GM23248 (cell line): ENCODE measurements at regions not wholly inside any gene's neighbourhood (a gene's known extent, or its start where the extent isn't known, plus 50 kb on each side); places are given as distances from the start of the nearest gene placed in this dataset.

Source experiments
- DNase-seq: peaks from one replicate; pipeline ENCODE4 v3.0.0-alpha.2; 2015
- H2AFZ ChIP-seq: fragments of 200-600 bp; sonication (generic); 2 replicates; pipeline ENCODE4 v1.6.1; 2016; ENCODE audit warnings: antibody characterized with exemption
- H3F3A ChIP-seq: fragments of 200-600 bp; sonication (generic); 2 replicates; pipeline ENCODE4 v1.6.1; 2016; ENCODE audit warnings: mild to moderate bottlenecking, antibody characterized with exemption, mixed run types; ENCODE audit not compliant: insufficient read depth
- H3K27ac ChIP-seq: fragments of 200-600 bp; sonication (generic); 2 replicates; pipeline ENCODE4 v1.5.1; 2016; ENCODE audit warnings: mild to moderate bottlenecking
- H3K27me3 ChIP-seq: fragments of 200-600 bp; sonication (generic); replicated peaks from 2 replicates; pipeline ENCODE4 v1.6.1; 2016; ENCODE audit warnings: mild to moderate bottlenecking; ENCODE audit not compliant: insufficient read depth
- H3K36me3 ChIP-seq: fragments of 200-600 bp; sonication (generic); 2 replicates; pipeline ENCODE4 v1.6.1; 2016; ENCODE audit warnings: low read depth, mild to moderate bottlenecking
- H3K4me1 ChIP-seq: fragments of 200-600 bp; sonication (generic); 2 replicates; pipeline ENCODE4 v1.6.1; 2016; ENCODE audit warnings: mild to moderate bottlenecking; ENCODE audit not compliant: insufficient read depth
- H3K4me2 ChIP-seq: fragments of 200-600 bp; sonication (generic); one replicate; pipeline ENCODE4 v1.6.1; 2016; ENCODE audit warnings: mild to moderate bottlenecking; ENCODE audit not compliant: unreplicated experiment
- H3K4me3 ChIP-seq: fragments of 200-600 bp; sonication (generic); 2 replicates; pipeline ENCODE4 v1.5.1; 2016; ENCODE audit warnings: mild to moderate bottlenecking
- H3K79me2 ChIP-seq: fragments of 200-600 bp; sonication (generic); 2 replicates; pipeline ENCODE4 v1.6.1; 2016; ENCODE audit warnings: mild to moderate bottlenecking; ENCODE audit not compliant: insufficient read depth
- H3K9ac ChIP-seq: fragments of 200-600 bp; sonication (generic); 2 replicates; pipeline ENCODE4 v1.6.1; 2016; ENCODE audit warnings: mild to moderate bottlenecking
- H3K9me2 ChIP-seq: fragments of 200-600 bp; sonication (generic); 2 replicates; pipeline ENCODE4 v1.6.1; 2016; ENCODE audit warnings: mixed run types, mild to moderate bottlenecking, moderate library complexity; ENCODE audit not compliant: insufficient read depth
- H3K9me3 ChIP-seq: fragments of 200-600 bp; sonication (generic); one replicate; pipeline ENCODE4 v1.6.1; 2017; ENCODE audit warnings: low read depth
- H4K20me1 ChIP-seq: fragments of 200-600 bp; sonication (generic); 2 replicates; pipeline ENCODE4 v1.6.0; 2016; ENCODE audit not compliant: insufficient read depth
- EZH2 ChIP-seq: fragments of 200-600 bp; sonication (generic); IDR thresholded peaks from 2 replicates; pipeline ENCODE4 v1.6.1; 2018; ENCODE audit warnings: antibody characterized with exemption, mild to moderate bottlenecking; ENCODE audit not compliant: insufficient read depth, poor library complexity, severe bottlenecking
- EZH2phosphoT487 ChIP-seq: fragments of 200-600 bp; sonication (generic); IDR thresholded peaks from 2 replicates; pipeline ENCODE4 v1.6.1; 2018; ENCODE audit warnings: antibody characterized with exemption, moderate library complexity, mild to moderate bottlenecking, low read depth; ENCODE audit not compliant: insufficient read depth
- WGBS, 2 experiments: methylation state at CpG; one replicate each; pipeline ENCODE4 v1.1.6; 2015 to 2017; ENCODE audit warnings: low lambda C conversion rate in 2 of 2, low coverage in 1 of 2; ENCODE audit errors: missing lambda C conversion rate in 2 of 2; 5-methylcytosine and 5-hydroxymethylcytosine counted together
- in situ Hi-C: fragments of 300-500 bp; cut with MboI; formaldehyde crosslinking; loops from 2 replicates; pipeline ENCODE4 v1.15.0; 2020

DNA sequence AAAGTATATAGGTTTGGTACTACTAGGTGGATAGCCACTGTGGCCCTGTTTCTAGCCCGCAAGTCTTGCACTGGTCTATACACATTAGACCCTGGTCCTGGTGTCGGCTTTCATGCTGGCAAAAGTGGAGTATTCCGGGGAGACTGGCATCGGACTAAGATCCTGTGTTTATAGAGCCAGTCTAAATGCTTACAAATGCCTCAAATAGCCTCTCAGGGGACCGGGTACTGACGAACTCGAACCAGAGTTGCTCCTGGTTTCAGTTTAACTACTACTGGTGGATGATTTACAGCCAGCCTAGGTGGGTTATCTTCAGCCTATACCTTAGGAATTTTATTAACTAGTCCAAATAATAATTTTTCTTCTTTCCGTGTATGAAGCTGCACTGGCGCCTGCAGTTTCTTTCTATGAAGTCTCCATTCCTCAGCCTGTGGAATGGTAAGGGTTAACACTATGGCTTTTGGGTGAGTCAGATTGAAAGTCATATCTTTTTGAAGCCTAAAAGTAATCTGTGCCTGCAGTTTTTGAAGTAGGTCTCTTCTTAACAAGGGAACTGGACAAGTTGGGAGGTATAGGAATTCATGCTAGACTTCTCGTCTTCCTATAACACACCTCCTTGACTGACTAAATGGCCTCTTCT is 51.3 kb downstream of the OR10H4 start:
- H3K27ac ChIP-seq = no peak overlapping the region
- WGBS, 2 experiments = 68 to 73% methylated on average over 10 of the region's 10 CpGs
- H3F3A ChIP-seq = no peaks in the 10 kb centered on the region
- no peaks in the 10 kb centered on the region for H3K9me3 ChIP-seq
- no peaks in the 10 kb centered on the region for H3K36me3 ChIP-seq
- H3K4me2 ChIP-seq = no peak overlapping the region
- no peaks in the 10 kb centered on the region for H3K79me2 ChIP-seq
- in situ Hi-C loops = no loop called here
- peaks cover 5% of the 10 kb centered on the region; the same call in 1 of the 2 replicates for H3K4me1 ChIP-seq
- H2AFZ ChIP-seq = no peak overlapping the region
- TF ChIP-seq EZH2phosphoT487 = no peak
- no peak for TF ChIP-seq EZH2
- no peaks in the 10 kb centered on the region for H3K9me2 ChIP-seq
- no peaks in the 10 kb centered on the region for H3K27me3 ChIP-seq
- no peak overlapping the region for H3K4me3 ChIP-seq
- H3K9ac ChIP-seq = no peak overlapping the region
- H4K20me1 ChIP-seq = no peaks in the 10 kb centered on the region
- DNase-seq = no peak

DNA sequence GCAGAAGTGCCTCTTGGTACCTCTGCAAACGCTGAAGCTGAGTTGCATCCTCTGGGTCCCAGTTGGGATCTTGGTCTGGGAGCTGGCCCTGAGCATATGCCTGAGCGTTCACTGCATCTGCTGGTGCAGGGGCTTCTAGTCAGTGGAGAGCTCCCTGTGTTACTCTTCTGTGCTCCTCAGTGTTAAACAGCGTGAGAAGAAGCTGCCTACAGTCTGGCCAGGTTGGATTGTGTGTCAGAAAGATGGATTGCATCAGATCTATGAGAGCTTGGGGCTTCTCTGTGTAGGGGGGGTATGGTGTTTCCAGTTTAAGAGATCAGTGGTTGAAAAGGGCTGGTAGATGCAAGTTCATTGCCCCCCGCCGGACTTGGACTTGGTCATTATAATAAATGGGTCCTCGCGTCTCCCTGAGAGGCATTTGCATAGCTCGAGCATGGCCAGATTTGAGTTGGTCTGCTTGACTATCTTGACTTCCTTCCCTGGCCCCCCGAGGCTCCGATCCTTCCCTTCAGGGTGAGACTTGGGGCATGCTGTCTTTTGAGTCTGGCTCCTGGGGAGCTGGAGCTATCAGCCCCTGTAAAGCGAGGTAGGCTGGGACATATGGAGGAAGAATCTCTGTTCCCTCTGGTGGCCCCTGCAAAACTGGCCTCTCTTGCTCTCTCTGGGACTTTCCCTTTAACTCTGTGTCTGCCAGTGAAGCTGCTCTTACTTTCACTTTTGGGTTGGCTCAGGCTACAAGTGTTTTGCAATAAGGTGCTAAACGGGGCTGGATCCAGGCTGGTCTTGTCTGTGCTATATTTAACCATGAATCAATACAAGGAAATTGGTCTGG is 52.9 kb downstream of the OR10H4 start:
- TF ChIP-seq EZH2 (no peak), EZH2phosphoT487 (no peak)
- H3K4me2 ChIP-seq = peak overlapping the region; percentile 71
- in situ Hi-C loops = no loop called here

DNA sequence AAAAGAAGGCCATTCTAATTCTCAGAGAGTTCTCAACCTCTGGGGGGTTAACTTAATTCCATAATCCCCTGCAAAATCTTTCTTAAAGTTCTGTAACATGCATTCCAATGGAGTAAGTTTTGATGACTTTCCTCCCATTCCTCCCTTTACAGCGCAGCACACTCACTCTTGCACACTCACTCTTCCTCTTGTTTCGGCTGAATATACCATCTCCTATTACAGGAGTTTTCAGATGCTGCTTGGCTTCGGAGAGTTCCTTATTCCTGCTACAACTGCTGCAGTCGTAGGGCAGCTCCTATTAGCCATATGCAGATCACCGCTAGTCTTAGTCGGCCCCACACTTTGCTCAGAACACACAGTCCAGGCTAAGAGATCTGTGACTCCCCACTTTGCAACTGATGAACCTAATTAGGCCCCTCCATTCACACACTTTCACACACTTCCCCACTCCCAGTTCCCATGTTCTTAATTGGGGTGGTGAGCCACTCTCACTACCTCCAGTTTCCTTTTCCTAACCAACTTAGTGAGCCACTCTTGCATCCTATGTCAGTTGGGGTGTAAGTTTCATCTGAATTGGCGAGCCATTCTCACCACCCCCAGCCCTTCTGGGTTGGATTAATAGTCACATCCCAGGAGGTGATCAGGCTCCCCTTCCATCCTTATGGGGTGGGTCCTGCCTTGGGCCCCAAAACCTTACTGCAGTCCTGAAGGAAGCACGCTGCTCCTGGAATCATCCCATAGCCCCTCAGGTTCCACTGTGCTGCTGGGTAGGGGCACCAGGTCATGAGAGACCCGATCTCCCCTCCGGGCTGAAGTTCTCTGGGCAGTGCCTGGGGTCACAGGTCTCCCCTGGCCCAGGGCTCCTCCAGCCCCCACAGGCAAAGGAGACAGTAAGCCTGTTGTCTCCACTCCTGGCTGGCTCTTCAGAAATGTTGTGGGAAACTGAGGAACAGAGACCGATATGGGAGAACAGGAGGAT is 53.9 kb downstream of the OR10H4 start:
- Histone ChIP-seq H3K27me3 (no peaks in the 10 kb centered on the region), H3K4me1 (peaks cover 5% of the 10 kb centered on the region; the same call in 1 of the 2 replicates), H3K36me3 (no peaks in the 10 kb centered on the region), H3K9me3 (no peaks in the 10 kb centered on the region), H3K4me2 (peak overlapping the region; percentile 71), H3K9me2 (no peaks in the 10 kb centered on the region), H4K20me1 (no peaks in the 10 kb centered on the region), H3K27ac (no peak overlapping the region), H3F3A (no peaks in the 10 kb centered on the region), H3K9ac (peak overlapping the region; percentile 57), H3K79me2 (no peaks in the 10 kb centered on the region), H3K4me3 (peak overlapping the region; percentile 68), H2AFZ (peak overlapping the region; percentile 90)
- TF ChIP-seq EZH2phosphoT487 = no peak
- no peak for TF ChIP-seq EZH2
- WGBS, 2 experiments = 70 to 71% methylated on average over 11 of the region's 11 CpGs
- no peak for DNase-seq
- in situ Hi-C loops = no loop called here

More for the DNA sequence above, 52.9 kb downstream of the OR10H4 start:
- H3K27ac ChIP-seq = no peak overlapping the region
- peak overlapping the region; percentile 90 for H2AFZ ChIP-seq
- no peaks in the 10 kb centered on the region for H4K20me1 ChIP-seq
- DNase-seq = peak; percentile 71
- peak overlapping the region; percentile 68 for H3K4me3 ChIP-seq
- 30 to 32% methylated on average over 12 of the region's 12 CpGs for WGBS, 2 experiments
- H3K9me3 ChIP-seq = no peaks in the 10 kb centered on the region
- H3K9me2 ChIP-seq = no peaks in the 10 kb centered on the region
- H3K27me3 ChIP-seq = no peaks in the 10 kb centered on the region
- peaks cover 5% of the 10 kb centered on the region; the same call in 1 of the 2 replicates for H3K4me1 ChIP-seq
- H3K79me2 ChIP-seq = no peaks in the 10 kb centered on the region
- H3K9ac ChIP-seq = peak overlapping the region; percentile 57
- no peaks in the 10 kb centered on the region for H3F3A ChIP-seq
- H3K36me3 ChIP-seq = no peaks in the 10 kb centered on the region

DNA sequence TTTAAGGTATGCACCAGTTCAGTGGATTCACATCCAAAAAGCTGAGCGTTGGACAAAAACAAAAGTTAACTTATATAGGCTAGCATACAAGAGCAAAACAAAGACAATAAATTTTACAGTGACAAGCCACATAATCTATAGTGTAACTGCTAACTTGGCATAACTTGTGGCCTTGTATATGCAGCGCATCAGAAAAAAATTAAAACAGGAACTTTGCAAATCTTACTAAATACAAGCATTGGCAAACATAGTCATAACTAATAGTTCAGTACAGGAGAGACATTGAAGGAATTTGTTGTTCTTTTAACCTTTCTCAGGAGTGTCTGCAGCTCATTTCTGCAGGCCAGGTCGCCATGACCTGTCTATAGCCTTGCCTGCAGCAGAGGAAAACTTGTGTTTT is 54.6 kb downstream of the OR10H4 start:
- Histone ChIP-seq H3K79me2 (no peaks in the 10 kb centered on the region), H3F3A (no peaks in the 10 kb centered on the region), H3K4me3 (no peak overlapping the region), H3K4me1 (peaks cover 5% of the 10 kb centered on the region; the same call in 1 of the 2 replicates), H2AFZ (no peak overlapping the region), H3K9ac (no peak overlapping the region), H3K27ac (no peak overlapping the region), H3K4me2 (no peak overlapping the region), H3K9me3 (no peaks in the 10 kb centered on the region), H3K27me3 (no peaks in the 10 kb centered on the region), H3K36me3 (no peaks in the 10 kb centered on the region), H3K9me2 (no peaks in the 10 kb centered on the region), H4K20me1 (no peaks in the 10 kb centered on the region)
- in situ Hi-C loops = no loop called here
- TF ChIP-seq EZH2phosphoT487 = no peak
- no peak for TF ChIP-seq EZH2
- DNase-seq = no peak
- WGBS, 2 experiments = 54 to 63% methylated on average over 3 of the region's 3 CpGs
